ENCODE measurements at regions not wholly inside any gene's neighbourhood (a gene's known extent, or its start where the extent isn't known, plus 50 kb on each side); places are given as distances from the start of the nearest gene placed in this dataset.

- TF ChIP-seq CTCF (IDR thresholded peaks at IDR 0.05) (no peak), POLR2A (IDR thresholded peaks at IDR 0.05) (no peak)
Measured at GRCh38 chr15:70573121-70573850, 190.1 kb downstream of the UACA start.
